NCI-H82 (cell line): ENCODE measurements at regions not wholly inside any gene's neighbourhood (a gene's known extent, or its start where the extent isn't known, plus 50 kb on each side); places are given as distances from the start of the nearest gene placed in this dataset.
"Not testable (repeated sequence)": the region's sequence is repeated elsewhere in the genome, so short reads cannot be mapped to it uniquely, and the experiment has no call there.

Source experiments
- DNase-seq: peaks from one replicate; lab custom pipeline; 2025; lab: John Stamatoyannopoulos, UW

- no peak for DNase-seq
Measured at GRCh38 chrX:7385131-7385530, 237.2 kb upstream of the PUDP start.

- no peak for DNase-seq
Measured at GRCh38 chrX:7378406-7378805, 230.5 kb upstream of the PUDP start.

GRCh38 chrX:7372825-7373525 lies 225.0 kb upstream of the PUDP start:
- no peak for DNase-seq

DNA sequence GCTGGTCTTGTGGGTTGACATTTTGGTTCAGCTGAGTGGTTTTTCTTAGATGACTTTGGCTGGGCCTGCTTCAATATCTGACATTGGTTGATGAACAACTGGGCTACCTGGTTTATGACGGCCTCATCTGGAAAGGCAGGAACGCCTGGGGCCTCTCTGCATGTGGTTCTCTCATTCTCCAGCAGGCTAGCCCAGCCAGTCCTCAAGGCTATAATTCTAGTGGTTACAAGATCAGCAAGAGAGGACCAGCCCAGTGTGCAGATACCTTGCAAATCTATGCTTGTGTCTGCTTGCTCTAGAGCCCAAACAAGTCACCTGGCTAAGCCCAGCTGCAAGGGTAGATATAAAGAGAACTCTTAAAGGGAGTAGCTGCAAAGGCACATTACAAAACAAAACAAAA lies 214.2 kb upstream of the PUDP start:
- no peak for DNase-seq

DNA sequence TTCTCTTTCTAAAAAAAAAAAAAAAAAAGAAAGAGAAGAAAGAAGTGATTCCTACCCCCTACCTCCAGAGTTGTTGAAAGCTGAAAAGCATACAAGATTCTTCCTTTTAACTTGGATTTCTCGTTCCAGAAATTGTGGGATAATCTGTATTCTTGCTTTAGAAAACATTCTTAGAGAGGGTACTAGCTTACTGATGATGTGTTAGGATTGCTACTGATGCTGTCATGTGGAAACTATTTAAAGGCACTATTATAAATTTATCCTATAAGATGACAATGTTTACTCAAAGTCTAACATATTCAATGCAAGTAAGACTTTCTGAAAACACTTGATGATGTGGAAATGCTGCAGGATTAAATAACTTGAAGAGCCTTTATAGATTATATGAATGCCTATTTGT lies 204.0 kb upstream of the PUDP start:
- DNase-seq, result no peak

GRCh38 chrX:7347465-7347864 lies 199.5 kb upstream of the PUDP start:
- DNase-seq, result no peak

DNA sequence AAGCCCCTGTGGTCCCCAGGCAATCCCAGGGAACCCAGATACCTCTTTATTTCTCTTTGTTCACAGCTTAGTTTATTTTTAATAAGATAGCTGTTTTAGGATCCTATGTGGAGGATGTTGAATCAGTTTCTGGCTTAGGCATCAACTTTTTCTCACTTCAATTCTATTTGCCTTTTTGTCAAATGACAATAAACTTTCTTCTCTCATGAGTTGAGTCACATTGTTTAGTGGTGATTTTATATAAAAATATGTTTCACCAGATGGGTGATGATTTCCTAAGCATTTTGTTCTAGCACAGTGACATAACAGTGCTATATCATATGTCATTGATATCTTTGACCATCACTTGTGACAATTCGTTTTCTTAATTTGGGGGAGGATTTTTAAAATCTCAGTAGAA lies 198.1 kb upstream of the PUDP start:
- no peak for DNase-seq

DNA sequence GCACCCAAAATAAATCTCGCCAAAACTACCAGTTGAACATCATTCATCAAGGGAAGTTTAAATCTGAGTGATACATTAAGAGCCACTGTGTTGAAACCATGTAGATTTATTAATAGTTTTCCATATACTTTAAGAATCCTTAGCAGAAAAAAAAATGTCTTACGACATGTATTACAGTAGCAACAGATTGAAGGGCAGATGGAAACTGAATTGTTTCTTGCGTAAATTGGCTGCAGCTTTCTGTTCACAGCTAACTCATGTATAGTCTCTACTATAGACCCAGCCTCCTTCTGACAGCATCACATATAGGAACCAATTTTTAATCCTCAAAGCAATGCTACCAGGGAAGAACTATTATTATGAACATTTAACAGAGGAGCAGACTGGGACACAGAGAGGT lies 195.2 kb upstream of the PUDP start:
- no peak for DNase-seq

DNA sequence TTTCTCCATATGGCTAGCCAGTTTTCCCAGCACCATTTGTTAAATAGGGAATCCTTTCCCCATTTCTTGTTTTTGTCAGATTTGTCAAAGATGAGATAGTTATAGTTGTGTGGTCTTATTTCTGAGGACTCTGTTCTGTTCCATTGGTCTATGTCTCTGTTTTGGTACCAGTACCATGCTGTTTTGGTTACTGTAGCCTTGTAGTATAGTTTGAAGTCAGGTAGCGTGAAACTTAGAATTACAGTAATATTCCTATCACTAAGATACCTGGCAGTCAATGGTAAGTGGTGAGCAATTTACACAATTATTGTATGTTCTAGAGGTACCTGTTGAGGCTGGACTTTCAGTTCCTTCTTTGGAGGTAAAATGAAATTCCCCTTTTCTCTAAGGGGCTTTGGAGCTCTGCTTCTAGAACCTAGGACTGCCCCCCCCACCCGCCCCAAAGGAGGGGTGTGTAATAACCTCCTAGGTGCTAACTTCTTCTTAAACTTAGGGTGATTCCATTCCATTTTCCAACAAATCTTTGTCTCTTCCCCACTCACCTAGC lies 187.9 kb upstream of the PUDP start:
- not testable (repeated sequence) for DNase-seq

DNA sequence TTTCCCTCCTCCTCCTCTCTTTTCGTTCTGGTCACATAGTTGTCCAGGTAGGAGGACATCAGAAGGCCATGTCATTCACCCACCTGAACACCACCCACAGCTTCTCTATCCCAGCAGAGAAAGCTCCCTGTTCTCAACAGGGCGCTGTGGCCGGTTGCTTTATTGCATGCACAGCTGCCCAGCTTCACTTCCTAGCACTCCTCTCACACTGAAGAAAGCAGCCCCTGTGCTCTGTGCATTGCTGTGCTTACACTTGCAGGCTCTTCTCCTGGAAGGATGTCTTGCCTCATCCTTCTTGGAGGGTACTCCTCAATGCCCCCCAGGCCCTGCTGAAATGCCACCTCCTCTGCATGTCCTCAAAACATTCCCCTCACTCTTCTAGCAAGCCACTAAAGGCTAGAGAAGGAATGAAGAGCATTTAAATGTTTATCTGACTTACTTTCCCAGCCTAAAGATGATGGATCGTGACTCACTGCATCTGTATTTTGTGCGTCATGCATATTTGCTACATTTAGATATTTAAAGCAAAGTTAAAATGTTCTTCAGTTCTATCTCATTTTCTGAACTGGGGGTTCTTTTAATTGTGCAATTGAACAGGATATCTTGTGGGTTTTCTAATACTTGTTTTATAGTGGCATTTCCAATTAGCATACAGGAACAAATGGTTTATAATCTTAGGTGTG lies 186.4 kb upstream of the PUDP start:
- DNase-seq, result no peak

GRCh38 chrX:7330971-7331746 lies 183.2 kb upstream of the PUDP start:
- no peak for DNase-seq

- no peak for DNase-seq
Measured at GRCh38 chrX:7330556-7330955, 182.6 kb upstream of the PUDP start.

- peak; percentile 1 for DNase-seq
Measured at GRCh38 chrX:7318661-7319060, 170.7 kb upstream of the PUDP start.

DNA sequence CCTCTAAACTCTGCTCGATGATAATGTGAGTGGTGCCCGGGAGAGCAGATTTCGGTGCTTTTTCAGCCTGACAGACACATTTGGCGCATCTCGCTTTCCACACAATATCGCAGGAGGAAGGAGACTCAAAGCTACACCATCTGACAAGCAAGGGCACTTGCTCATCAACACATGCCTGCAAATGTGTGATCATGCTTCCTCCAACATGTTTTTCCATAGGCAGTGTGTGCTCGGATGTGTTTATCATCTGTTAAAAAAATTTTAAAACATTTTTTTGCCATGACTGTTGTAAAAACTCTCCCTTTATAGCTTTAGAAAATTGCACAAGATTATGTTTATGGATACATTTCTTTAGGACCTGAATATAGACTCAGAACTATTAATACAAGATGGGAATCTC lies 170.3 kb upstream of the PUDP start:
- no peak for DNase-seq

DNA sequence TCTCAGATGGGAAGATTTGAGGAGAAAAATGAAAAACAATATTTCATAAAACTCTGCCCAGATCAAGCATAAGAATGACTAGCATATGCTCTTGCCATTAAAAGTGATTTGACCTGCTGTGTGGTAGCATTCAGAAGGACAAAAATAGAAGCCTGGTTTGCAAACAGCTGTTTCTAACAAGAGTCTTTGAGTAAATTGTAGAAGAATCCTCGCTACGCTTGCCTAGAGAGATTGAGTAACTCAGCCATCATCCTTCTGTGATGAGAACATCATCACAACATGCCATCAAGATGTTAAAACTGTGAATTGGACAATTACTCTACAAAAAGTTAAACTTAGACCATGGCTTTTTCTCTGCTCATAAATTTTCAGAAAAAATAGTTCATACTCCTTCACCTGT lies 168.9 kb upstream of the PUDP start:
- no peak for DNase-seq

DNA sequence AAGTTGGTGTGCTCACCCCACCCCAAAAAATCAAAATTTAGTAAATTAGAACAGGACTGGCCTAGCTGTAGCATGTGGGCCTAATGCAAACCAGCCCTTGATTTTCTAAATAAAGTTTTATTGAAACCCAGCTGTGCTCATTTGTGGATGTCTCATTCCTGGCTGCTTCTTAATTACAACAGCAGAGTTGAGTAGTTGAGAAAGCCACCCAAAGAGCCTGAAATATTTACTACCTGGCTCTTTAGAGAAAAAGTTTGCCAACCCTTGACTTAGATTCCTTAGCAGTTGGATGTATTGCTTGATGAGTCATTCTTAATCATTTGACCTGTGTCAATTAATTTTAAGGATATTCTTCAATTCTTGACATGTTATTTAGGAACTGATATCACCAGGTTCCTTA lies 168.3 kb upstream of the PUDP start:
- DNase-seq, result no peak

GRCh38 chrX:7314425-7314824 lies 166.5 kb upstream of the PUDP start:
- no peak for DNase-seq

DNA sequence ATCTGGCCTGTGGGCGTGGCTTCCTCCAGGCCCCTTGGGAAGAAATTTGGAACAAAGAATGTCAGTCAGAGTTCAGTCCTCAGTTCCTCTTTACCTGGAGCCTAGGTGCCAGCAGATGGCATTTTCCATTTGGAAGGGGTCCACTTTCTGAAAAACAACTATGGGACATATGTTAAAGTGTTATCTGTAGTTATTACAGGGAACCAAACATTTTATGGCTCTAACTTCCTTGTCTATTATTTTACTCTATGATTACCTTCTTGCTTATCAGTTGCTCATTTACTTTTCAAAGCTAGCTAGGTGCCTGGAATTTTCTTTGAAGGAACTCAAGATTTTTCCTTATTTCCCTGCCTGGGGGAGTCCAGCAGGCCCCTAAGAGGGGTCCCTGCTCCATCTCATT lies 159.8 kb upstream of the PUDP start:
- no peak for DNase-seq

DNA sequence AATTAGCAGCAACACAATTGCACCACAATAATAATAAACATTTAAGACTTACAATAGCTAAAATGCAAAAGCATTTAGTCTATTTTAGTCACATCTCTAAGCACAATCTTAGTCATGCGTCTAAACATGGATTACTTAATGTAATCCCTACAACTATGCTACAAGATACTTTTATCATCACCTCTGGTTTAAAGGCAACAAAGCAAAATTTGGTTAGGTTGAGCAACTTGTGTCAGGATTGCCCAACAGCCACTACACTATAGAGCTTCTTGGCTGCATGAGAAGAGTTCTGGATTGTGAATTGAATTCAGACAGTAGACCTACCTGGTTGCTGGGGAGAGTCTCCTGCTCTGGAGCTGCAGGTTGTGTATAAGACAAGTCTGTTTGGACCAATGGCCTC lies 146.5 kb upstream of the PUDP start:
- DNase-seq, result no peak

DNA sequence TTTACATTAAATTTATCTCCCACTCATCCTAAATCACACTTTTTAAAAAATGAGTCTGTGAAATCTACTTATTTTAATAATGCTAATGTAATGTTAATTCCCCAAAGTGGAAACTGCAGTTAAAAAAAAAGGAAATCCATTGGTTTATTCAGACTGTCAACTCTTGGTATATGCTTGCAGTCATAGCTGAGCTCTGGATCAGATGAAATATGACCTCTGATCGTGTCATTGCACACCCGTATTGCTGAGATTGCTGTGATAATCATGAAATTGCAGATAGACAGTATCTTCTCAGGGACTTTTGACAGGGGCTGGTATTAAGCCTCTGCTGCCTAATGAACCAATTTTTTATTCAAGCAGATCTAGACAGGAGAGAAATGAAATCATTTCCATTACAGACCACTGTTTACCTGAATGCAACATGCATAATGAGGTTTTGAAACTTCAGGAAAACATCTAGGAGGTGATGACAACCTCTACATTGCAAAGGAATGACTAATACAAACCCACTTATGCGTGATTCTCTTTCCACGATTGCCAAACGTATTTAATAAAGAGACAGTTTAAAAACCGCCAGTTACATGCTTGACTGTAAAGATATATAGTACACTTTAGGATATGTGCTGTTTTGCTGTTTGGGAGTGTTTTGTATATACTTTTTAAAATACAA lies 138.3 kb upstream of the PUDP start:
- no peak for DNase-seq

DNA sequence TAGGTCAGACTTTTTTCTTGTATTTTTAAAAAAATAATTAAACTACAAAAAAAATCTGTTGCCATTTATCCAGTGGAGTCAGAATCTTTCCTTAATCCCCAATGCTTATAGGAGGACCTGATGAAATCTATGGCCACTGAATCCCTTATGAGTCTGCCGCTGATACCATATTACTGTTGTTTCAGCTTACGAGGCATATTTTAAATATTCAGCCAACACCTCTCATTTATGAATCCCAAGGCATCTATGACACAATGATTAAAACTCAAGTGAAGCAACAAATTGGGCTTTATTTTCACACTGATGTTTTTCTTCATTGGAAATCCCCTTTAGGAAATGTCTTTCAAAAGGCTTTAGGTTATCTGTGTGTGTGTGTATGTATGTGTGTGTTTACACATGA lies 137.8 kb upstream of the PUDP start:
- no peak for DNase-seq

DNA sequence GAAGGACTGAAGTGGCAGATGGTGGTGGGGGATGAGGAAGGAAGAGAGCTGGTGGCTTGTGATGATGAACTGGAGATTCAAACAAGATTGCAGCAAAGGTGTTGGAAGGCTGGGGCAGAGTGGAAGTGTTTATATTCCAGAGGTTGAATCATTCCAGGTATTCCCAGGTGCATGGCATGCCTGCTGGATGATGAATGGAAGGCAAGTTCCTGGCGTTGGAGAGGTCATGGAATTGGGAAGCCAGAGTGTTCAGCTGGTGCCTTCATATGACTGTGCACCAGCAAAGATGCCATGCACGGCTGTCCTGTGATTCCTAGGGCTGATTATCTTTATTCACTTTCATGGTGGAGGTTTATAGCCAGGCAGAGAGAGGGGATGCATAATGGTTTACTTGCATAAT lies 135.8 kb upstream of the PUDP start:
- peak; percentile 75 for DNase-seq
